ENCODE measurements at regions not wholly inside any gene's neighbourhood (a gene's known extent, or its start where the extent isn't known, plus 50 kb on each side); places are given as distances from the start of the nearest gene placed in this dataset.

DNA sequence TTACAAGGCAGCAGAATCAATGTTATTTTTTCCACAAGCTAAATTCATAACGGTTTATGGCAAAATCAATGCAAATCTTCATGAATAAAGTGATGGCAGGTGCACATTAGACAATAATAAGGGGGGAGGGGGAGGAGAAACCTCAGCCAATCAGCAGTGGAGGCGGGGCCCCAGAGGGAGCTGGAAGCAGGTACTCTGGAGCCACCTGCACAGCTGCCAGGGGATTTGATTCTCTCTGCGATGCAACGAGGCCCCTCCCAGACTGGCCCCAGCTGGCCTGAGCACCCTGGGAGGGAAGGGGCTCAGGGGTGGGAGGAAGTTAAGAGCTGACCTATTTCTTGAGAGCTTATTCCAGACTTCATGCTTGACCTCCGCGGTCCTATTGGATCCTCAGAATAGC lies 127.8 kb upstream of the IGSF21 start:
- Mint-ChIP-seq H3K4me1 (no peaks in the 10 kb centered on the region), H3K9me3 (peaks cover 0 to 2% (median 0%) of the 10 kb centered on the region in 7 donors), H3K36me3 (no peaks in the 10 kb centered on the region), H3K4me3 (no peak overlapping the region), H3K27ac (no peak overlapping the region), H3K27me3 (ENCODE audit: low read depth in 3 of 3) (peaks cover 0 to 3% (median 0%) of the 10 kb centered on the region in 3 donors)
- Histone ChIP-seq H3K9ac (ENCODE audit: insufficient read depth, low read length, poor library complexity, severe bottlenecking) (no peak overlapping the region), H3K27me3 (ENCODE audit: control insufficient read depth in 2 of 2, insufficient read depth in 2 of 2, low read length in 2 of 2) (no peaks in the 10 kb centered on the region), H3K36me3 (replicated peaks in 1 of 2; ENCODE audit: control insufficient read depth in 1 of 2, insufficient read depth in 2 of 2, low read length in 2 of 2) (no peaks in the 10 kb centered on the region), H3K4me3 (replicated peaks in 1 of 3; ENCODE audit: low read depth in 2 of 3, low read length in 3 of 3) (no peak overlapping the region), H3K27ac (ENCODE audit: low read depth in 1 of 2, low read length in 2 of 2) (no peak overlapping the region), H3K79me2 (ENCODE audit: insufficient read depth, low read length) (no peaks in the 10 kb centered on the region), H3K4me1 (ENCODE audit: control insufficient read depth in 1 of 2, insufficient read depth in 2 of 2, low read length in 2 of 2) (no peaks in the 10 kb centered on the region), H3K4me2 (replicated peaks; ENCODE audit: extremely low read depth, low read length, poor library complexity, severe bottlenecking) (no peak overlapping the region), H2AFZ (ENCODE audit: insufficient read depth, low read depth, low read length, poor library complexity, severe bottlenecking) (no peak overlapping the region), H3K9me3 (replicated peaks in 1 of 2; ENCODE audit: control insufficient read depth in 1 of 2, insufficient read depth in 1 of 2, low read length in 2 of 2) (no peaks in the 10 kb centered on the region), H4K20me1 (ENCODE audit: insufficient read depth, low read length) (no peaks in the 10 kb centered on the region)
- TF ChIP-seq, protein P1, sequence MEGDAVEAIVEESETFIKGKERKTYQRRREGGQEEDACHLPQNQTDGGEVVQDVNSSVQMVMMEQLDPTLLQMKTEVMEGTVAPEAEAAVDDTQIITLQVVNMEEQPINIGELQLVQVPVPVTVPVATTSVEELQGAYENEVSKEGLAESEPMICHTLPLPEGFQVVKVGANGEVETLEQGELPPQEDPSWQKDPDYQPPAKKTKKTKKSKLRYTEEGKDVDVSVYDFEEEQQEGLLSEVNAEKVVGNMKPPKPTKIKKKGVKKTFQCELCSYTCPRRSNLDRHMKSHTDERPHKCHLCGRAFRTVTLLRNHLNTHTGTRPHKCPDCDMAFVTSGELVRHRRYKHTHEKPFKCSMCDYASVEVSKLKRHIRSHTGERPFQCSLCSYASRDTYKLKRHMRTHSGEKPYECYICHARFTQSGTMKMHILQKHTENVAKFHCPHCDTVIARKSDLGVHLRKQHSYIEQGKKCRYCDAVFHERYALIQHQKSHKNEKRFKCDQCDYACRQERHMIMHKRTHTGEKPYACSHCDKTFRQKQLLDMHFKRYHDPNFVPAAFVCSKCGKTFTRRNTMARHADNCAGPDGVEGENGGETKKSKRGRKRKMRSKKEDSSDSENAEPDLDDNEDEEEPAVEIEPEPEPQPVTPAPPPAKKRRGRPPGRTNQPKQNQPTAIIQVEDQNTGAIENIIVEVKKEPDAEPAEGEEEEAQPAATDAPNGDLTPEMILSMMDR (IDR thresholded peaks at IDR 0.05), result no peak
- intact Hi-C loops (cut with micrococcal nuclease), result no loop called here
- no peak for DNase-seq
- 65% methylated on average over 2 of the region's 6 CpGs for WGBS (ENCODE audit: insufficient coverage)

- intact Hi-C loops (cut with micrococcal nuclease), result no loop called here
- Mint-ChIP-seq H3K36me3 (no peaks in the 10 kb centered on the region), H3K9me3 (peaks cover 0 to 2% (median 0%) of the 10 kb centered on the region in 7 donors), H3K4me1 (no peaks in the 10 kb centered on the region), H3K4me3 (no peak overlapping the region), H3K27ac (no peak overlapping the region), H3K27me3 (ENCODE audit: low read depth in 3 of 3) (peaks cover 0 to 3% (median 0%) of the 10 kb centered on the region in 3 donors)
- no peaks in the 10 kb centered on the region for H3K9me3 ChIP-seq (replicated peaks in 1 of 2; ENCODE audit: control insufficient read depth in 1 of 2, insufficient read depth in 1 of 2, low read length in 2 of 2)
- H3K4me3 ChIP-seq (replicated peaks in 1 of 3; ENCODE audit: low read depth in 2 of 3, low read length in 3 of 3), result no peak overlapping the region
- H3K27ac ChIP-seq (ENCODE audit: low read depth in 1 of 2, low read length in 2 of 2), result no peak overlapping the region
- no peak overlapping the region for H3K4me2 ChIP-seq (replicated peaks; ENCODE audit: extremely low read depth, low read length, poor library complexity, severe bottlenecking)
- 71% methylated on average over 1 of the region's 6 CpGs for WGBS (ENCODE audit: insufficient coverage)
- H3K4me1 ChIP-seq (ENCODE audit: control insufficient read depth in 1 of 2, insufficient read depth in 2 of 2, low read length in 2 of 2), result no peaks in the 10 kb centered on the region
- no peaks in the 10 kb centered on the region for H3K27me3 ChIP-seq (ENCODE audit: control insufficient read depth in 2 of 2, insufficient read depth in 2 of 2, low read length in 2 of 2)
- no peaks in the 10 kb centered on the region for H3K79me2 ChIP-seq (ENCODE audit: insufficient read depth, low read length)
- H4K20me1 ChIP-seq (ENCODE audit: insufficient read depth, low read length), result no peaks in the 10 kb centered on the region
- H3K9ac ChIP-seq (ENCODE audit: insufficient read depth, low read length, poor library complexity, severe bottlenecking), result no peak overlapping the region
- H2AFZ ChIP-seq (ENCODE audit: insufficient read depth, low read depth, low read length, poor library complexity, severe bottlenecking), result no peak overlapping the region
- TF ChIP-seq, protein P1 (IDR thresholded peaks at IDR 0.05), result no peak
- no peaks in the 10 kb centered on the region for H3K36me3 ChIP-seq (replicated peaks in 1 of 2; ENCODE audit: control insufficient read depth in 1 of 2, insufficient read depth in 2 of 2, low read length in 2 of 2)
- DNase-seq, result no peak
These were observed 125.4 kb upstream of the IGSF21 start for GRCh38 chr1:17982197-17982596.

Data from CD14-positive monocyte (primary cell).